Stimulated activated CD4-positive, alpha-beta T cell treated with anti-CD3 and anti-CD28 coated beads, Interleukin-12 subunit alpha, Interleukin-12 subunit beta, amount 100 ng/mL, for 4 hours (primary cell): ENCODE measurements at regions not wholly inside any gene's neighbourhood (a gene's known extent, or its start where the extent isn't known, plus 50 kb on each side); places are given as distances from the start of the nearest gene placed in this dataset.
"Not testable (repeated sequence)": the region's sequence is repeated elsewhere in the genome, so short reads cannot be mapped to it uniquely, and the experiment has no call there.

Experiments used
- DNase-seq: peaks from one replicate; pipeline ENCODE4 v3.0.0-alpha.2; 2020

GRCh38 chr13:105907319-105908019 is 628.0 kb downstream of the EFNB2 start:
- DNase-seq: no peak

- no peak for DNase-seq
Measured at GRCh38 chr13:105906746-105907145, 628.7 kb downstream of the EFNB2 start.

GRCh38 chr13:105904034-105904742 is 631.3 kb downstream of the EFNB2 start:
- DNase-seq: no peak

GRCh38 chr13:105902396-105902795 is 633.1 kb downstream of the EFNB2 start:
- DNase-seq: no peak

- DNase-seq: no peak
Measured at GRCh38 chr13:105897575-105897974, 637.9 kb downstream of the EFNB2 start.

GRCh38 chr13:105894697-105895096 is 640.8 kb downstream of the EFNB2 start:
- DNase-seq: no peak

GRCh38 chr13:105890509-105890908 is 645.0 kb downstream of the EFNB2 start:
- DNase-seq: no peak

- no peak for DNase-seq
Measured at GRCh38 chr13:105878119-105878700, 657.3 kb downstream of the EFNB2 start.

- DNase-seq: no peak
Measured at GRCh38 chr13:105874814-105875213, 660.6 kb downstream of the EFNB2 start.

- no peak for DNase-seq
Measured at GRCh38 chr13:105871768-105872167, 663.7 kb downstream of the EFNB2 start.

GRCh38 chr13:105871326-105871725 is 664.1 kb downstream of the EFNB2 start:
- DNase-seq: no peak

- no peak for DNase-seq
Measured at GRCh38 chr13:105863300-105863920, 672.1 kb downstream of the EFNB2 start.

GRCh38 chr13:105848494-105848893 is 687.0 kb downstream of the EFNB2 start:
- DNase-seq: no peak

- DNase-seq: no peak
Measured at GRCh38 chr13:105847527-105848291, 687.8 kb downstream of the EFNB2 start.

GRCh38 chr13:105846923-105847322 is 688.5 kb downstream of the EFNB2 start:
- DNase-seq: no peak

- no peak for DNase-seq
Measured at GRCh38 chr13:105841286-105841685, 694.2 kb downstream of the EFNB2 start.

GRCh38 chr13:105838231-105838630 is 697.2 kb downstream of the EFNB2 start:
- no peak for DNase-seq

- DNase-seq: not testable (repeated sequence)
Measured at GRCh38 chr13:105837295-105837694, 698.2 kb downstream of the EFNB2 start.

- DNase-seq: no peak
Measured at GRCh38 chr13:105830821-105831220, 704.6 kb downstream of the EFNB2 start.

GRCh38 chr13:105827111-105827809 is 708.2 kb downstream of the EFNB2 start:
- DNase-seq: no peak

GRCh38 chr13:105825071-105825470 is 710.4 kb downstream of the EFNB2 start:
- no peak for DNase-seq

GRCh38 chr13:105821337-105821736 is 714.1 kb downstream of the EFNB2 start:
- no peak for DNase-seq
